Mesenchymal stem cell (in vitro differentiated cells and primary cell): ENCODE measurements at regions not wholly inside any gene's neighbourhood (a gene's known extent, or its start where the extent isn't known, plus 50 kb on each side); places are given as distances from the start of the nearest gene placed in this dataset.

Experiments used
- DNase-seq: peaks from one replicate; pipeline ENCODE4 v3.0.0-alpha.2; 2013
- H2AFZ ChIP-seq: one replicate; pipeline ENCODE4 v1.6.1; 2013; ENCODE audit warnings: low read depth, mild to moderate bottlenecking, control low read depth, inconsistent platforms, low read length, moderate library complexity
- H2AK5ac ChIP-seq: 2 replicates; pipeline ENCODE4 v1.6.1; 2013; ENCODE audit warnings: low read length, moderate library complexity, mild to moderate bottlenecking, inconsistent platforms; ENCODE audit not compliant: severe bottlenecking
- H2BK120ac ChIP-seq: one replicate; pipeline ENCODE4 v1.6.1; 2013; ENCODE audit warnings: low read depth, mild to moderate bottlenecking, inconsistent platforms, low read length, moderate library complexity
- H2BK12ac ChIP-seq, 2 experiments: one replicate each; pipeline ENCODE4 v1.6.1; 2013; ENCODE audit warnings: inconsistent platforms in 2 of 2, low read length in 2 of 2, mild to moderate bottlenecking in 2 of 2, moderate library complexity in 2 of 2, control low read depth in 1 of 2
- H2BK15ac ChIP-seq: one replicate; pipeline ENCODE4 v1.6.1; 2013; ENCODE audit warnings: mild to moderate bottlenecking, low read depth, inconsistent platforms; ENCODE audit not compliant: poor library complexity, severe bottlenecking
- H2BK5ac ChIP-seq: 2 replicates; pipeline ENCODE4 v1.6.1; 2013; ENCODE audit warnings: low read depth, mild to moderate bottlenecking, low read length, control low read depth, inconsistent platforms; ENCODE audit not compliant: poor library complexity, severe bottlenecking
- H3K14ac ChIP-seq, 2 experiments: one replicate each; pipeline ENCODE4 v1.6.1; 2013; ENCODE audit warnings: inconsistent platforms in 2 of 2, low read length in 2 of 2, control low read depth in 1 of 2, mild to moderate bottlenecking in 1 of 2, moderate library complexity in 1 of 2
- H3K18ac ChIP-seq, 2 experiments: one replicate each; pipeline ENCODE4 v1.6.1; 2013; ENCODE audit warnings: inconsistent platforms in 2 of 2, low read length in 2 of 2, control low read depth in 1 of 2, low read depth in 1 of 2, mild to moderate bottlenecking in 1 of 2
- H3K23ac ChIP-seq, 2 experiments: one replicate each; pipeline ENCODE4 v1.6.1; 2013; ENCODE audit warnings: inconsistent platforms in 2 of 2, low read length in 2 of 2, mild to moderate bottlenecking in 2 of 2, moderate library complexity in 2 of 2, control low read depth in 1 of 2
- H3K27ac ChIP-seq: 2 replicates; pipeline ENCODE4 v1.5.1; 2013; ENCODE audit warnings: mild to moderate bottlenecking, moderate library complexity, low read length, control low read depth, inconsistent platforms; ENCODE audit not compliant: poor library complexity, severe bottlenecking
- H3K27me3 ChIP-seq, 2 experiments: 2 replicates each; pipeline versions ENCODE4 v1.6.1 to v1.7.0; 2013; ENCODE audit warnings: low read length in 2 of 2, mild to moderate bottlenecking in 2 of 2, moderate library complexity in 2 of 2, control low read depth in 1 of 2, inconsistent platforms in 1 of 2; ENCODE audit not compliant: control insufficient read depth in 1 of 2, insufficient read depth in 1 of 2
- H3K36me3 ChIP-seq, 2 experiments: 2 replicates each; pipeline versions ENCODE4 v1.6.1 to v1.7.0; 2013; ENCODE audit warnings: low read length in 2 of 2, control low read depth in 1 of 2, inconsistent platforms in 1 of 2, low read depth in 1 of 2, mild to moderate bottlenecking in 1 of 2; ENCODE audit not compliant: insufficient read depth in 2 of 2, control insufficient read depth in 1 of 2
- H3K4ac ChIP-seq, 2 experiments: one replicate each; pipeline ENCODE4 v1.6.1; 2013; ENCODE audit warnings: inconsistent platforms in 2 of 2, low read length in 2 of 2, mild to moderate bottlenecking in 2 of 2, moderate library complexity in 2 of 2, control low read depth in 1 of 2, low read depth in 1 of 2
- H3K4me1 ChIP-seq: 2 replicates; pipeline ENCODE4 v1.6.1; 2013; ENCODE audit warnings: low read depth, low read length, control low read depth; ENCODE audit not compliant: control insufficient read depth, insufficient read depth
- H3K4me2 ChIP-seq: 2 replicates; pipeline ENCODE4 v1.6.1; 2013; ENCODE audit warnings: low read length, mild to moderate bottlenecking, inconsistent platforms; ENCODE audit not compliant: poor library complexity, severe bottlenecking
- H3K4me3 ChIP-seq, 2 experiments: 2 replicates each; pipeline versions ENCODE4 v1.5.1 to v1.7.0; 2013; ENCODE audit warnings: low read length in 2 of 2, mild to moderate bottlenecking in 2 of 2, control low read depth in 1 of 2, low read depth in 1 of 2; ENCODE audit not compliant: insufficient read depth in 1 of 2
- H3K79me1 ChIP-seq: replicated peaks from 2 replicates; pipeline ENCODE4 v1.6.1; 2013; ENCODE audit warnings: mild to moderate bottlenecking, control low read depth, low read length, inconsistent platforms; ENCODE audit not compliant: poor library complexity, severe bottlenecking
- H3K9ac ChIP-seq: 2 replicates; pipeline ENCODE4 v1.7.0; 2013; ENCODE audit warnings: mild to moderate bottlenecking, low read length, moderate library complexity
- H3K9me3 ChIP-seq: 2 replicates; pipeline ENCODE4 v1.7.0; 2013; ENCODE audit warnings: mild to moderate bottlenecking, low read length; ENCODE audit not compliant: control insufficient read depth
- H4K8ac ChIP-seq: one replicate; pipeline ENCODE4 v1.6.1; 2013; ENCODE audit warnings: inconsistent platforms, mild to moderate bottlenecking, low read length, moderate library complexity
- H4K91ac ChIP-seq: one replicate; pipeline ENCODE4 v1.6.1; 2013; ENCODE audit warnings: mild to moderate bottlenecking, low read length, inconsistent platforms
- WGBS: methylation state at CpG from one replicate; pipeline ENCODE4 v1.1.7; 2013; ENCODE audit warnings: mixed read lengths; 5-methylcytosine and 5-hydroxymethylcytosine counted together

DNA sequence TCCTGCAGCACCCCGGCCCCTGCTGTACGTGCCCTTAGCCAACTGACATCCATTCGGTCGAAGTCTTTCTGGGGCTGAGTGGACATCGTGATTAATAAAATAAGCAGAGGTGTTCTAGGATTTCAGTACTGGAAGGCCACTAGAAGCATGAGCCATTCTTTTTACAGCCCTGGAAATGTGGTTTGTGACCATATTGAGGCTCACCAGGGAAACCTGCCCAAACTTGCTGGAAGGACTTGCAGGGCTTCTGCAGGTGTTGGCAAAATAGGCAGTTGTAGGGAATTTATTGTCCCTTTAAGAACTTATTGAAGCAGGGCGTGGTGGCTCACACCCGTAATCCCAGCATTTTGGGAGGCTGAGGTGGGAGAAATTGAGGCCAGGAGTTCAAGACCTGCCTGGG lies 80.8 kb downstream of the DOP1B start:
- Histone ChIP-seq H2BK15ac (no peak overlapping the region), H3K79me1 (peaks cover 3% of the 10 kb centered on the region), H2AK5ac (no peak overlapping the region), H3K9ac (no peak overlapping the region), H3K36me3 (peaks cover 27 to 40% of the 10 kb centered on the region in 2 experiments), H3K4ac (no peak overlapping the region), H3K27ac (no peak overlapping the region), H3K27me3 (no peaks in the 10 kb centered on the region), H3K4me3 (no peak overlapping the region), H2BK5ac (no peak overlapping the region), H2AFZ (no peak overlapping the region), H3K4me1 (peaks cover 9% of the 10 kb centered on the region), H2BK12ac (no peak overlapping the region), H3K9me3 (no peaks in the 10 kb centered on the region), H2BK120ac (no peak overlapping the region), H3K18ac (no peak overlapping the region), H4K91ac (no peak overlapping the region), H4K8ac (no peak overlapping the region), H3K14ac (no peak overlapping the region), H3K23ac (no peak overlapping the region), H3K4me2 (no peak overlapping the region)
- 94% methylated on average over 7 of the region's 7 CpGs for WGBS
- DNase-seq: no peak

DNA sequence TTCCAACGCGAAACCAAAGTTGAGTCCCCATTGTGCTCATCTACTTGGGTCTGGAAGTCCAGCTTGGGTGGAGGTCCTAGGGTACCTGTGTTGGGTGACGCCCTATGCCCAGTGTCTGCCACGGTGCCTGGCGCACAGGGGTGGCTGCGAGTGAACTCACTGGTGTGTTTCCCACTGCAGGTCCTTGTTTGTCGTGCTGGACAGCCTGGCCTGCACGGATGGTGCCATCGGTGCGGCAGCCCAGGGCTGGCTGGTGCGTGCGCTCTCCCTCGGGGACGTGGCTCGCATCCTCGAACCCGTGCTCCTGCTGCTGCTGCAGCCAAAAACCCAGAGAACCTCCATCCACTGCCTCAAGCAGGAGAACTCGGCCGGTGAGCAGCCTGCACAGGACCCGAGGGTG lies 80.4 kb upstream of the MORC3 start:
- no peak overlapping the region for H3K14ac ChIP-seq
- H2AFZ ChIP-seq: no peak overlapping the region
- H3K36me3 ChIP-seq: peaks cover 22 to 36% of the 10 kb centered on the region in 2 experiments
- no peaks in the 10 kb centered on the region for H3K9me3 ChIP-seq
- H2BK120ac ChIP-seq: no peak overlapping the region
- H3K4me1 ChIP-seq: peaks cover 7% of the 10 kb centered on the region
- no peak overlapping the region for H2AK5ac ChIP-seq
- H3K9ac ChIP-seq: no peak overlapping the region
- H3K79me1 ChIP-seq: peaks cover 3% of the 10 kb centered on the region
- WGBS: 94% methylated on average over 18 of the region's 20 CpGs
- H3K27me3 ChIP-seq: no peaks in the 10 kb centered on the region
- H3K4ac ChIP-seq: no peak overlapping the region
- no peak overlapping the region for H4K91ac ChIP-seq
- no peak overlapping the region for H3K18ac ChIP-seq
- H3K23ac ChIP-seq: no peak overlapping the region
- H3K4me3 ChIP-seq: no peak overlapping the region
- H2BK5ac ChIP-seq: no peak overlapping the region
- H4K8ac ChIP-seq: no peak overlapping the region
- no peak overlapping the region for H3K4me2 ChIP-seq
- no peak overlapping the region for H3K27ac ChIP-seq
- no peak for DNase-seq
- no peak overlapping the region for H2BK12ac ChIP-seq
- H2BK15ac ChIP-seq: no peak overlapping the region

DNA sequence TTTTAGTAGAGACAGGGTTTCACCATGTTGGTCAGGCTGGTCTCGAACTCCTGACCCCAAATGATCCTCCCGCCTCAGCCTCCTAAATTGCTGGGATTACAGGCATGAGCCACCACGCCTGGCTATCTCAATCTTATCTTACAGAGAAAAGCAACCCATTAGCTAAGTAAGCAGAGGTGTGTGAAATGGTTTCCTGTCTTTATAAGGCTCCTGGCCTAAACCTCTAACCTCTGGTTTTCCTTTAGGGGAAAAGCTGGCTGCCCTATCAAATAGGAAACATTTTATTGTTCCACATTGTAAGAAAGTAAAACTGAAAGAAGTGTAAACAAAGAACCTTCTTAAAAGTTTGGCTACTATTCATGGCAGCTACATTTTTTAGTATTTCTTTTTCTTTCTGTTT lies 78.3 kb upstream of the MORC3 start:
- Histone ChIP-seq H3K18ac (no peak overlapping the region), H2BK15ac (no peak overlapping the region), H3K4me3 (no peak overlapping the region), H3K14ac (no peak overlapping the region), H2AK5ac (no peak overlapping the region), H3K4ac (no peak overlapping the region), H3K4me2 (no peak overlapping the region), H3K27ac (no peak overlapping the region), H4K91ac (no peak overlapping the region), H2AFZ (no peak overlapping the region), H3K23ac (no peak overlapping the region), H3K9ac (no peak overlapping the region), H2BK5ac (no peak overlapping the region), H3K36me3 (peaks cover 39 to 57% of the 10 kb centered on the region in 2 experiments), H3K79me1 (peaks cover 5% of the 10 kb centered on the region), H3K4me1 (peaks cover 12% of the 10 kb centered on the region), H3K27me3 (no peaks in the 10 kb centered on the region), H2BK12ac (no peak overlapping the region), H2BK120ac (no peak overlapping the region), H3K9me3 (no peaks in the 10 kb centered on the region), H4K8ac (no peak overlapping the region)
- WGBS: no CpG with 5 or more reads among the region's 3 CpGs
- no peak for DNase-seq

DNA sequence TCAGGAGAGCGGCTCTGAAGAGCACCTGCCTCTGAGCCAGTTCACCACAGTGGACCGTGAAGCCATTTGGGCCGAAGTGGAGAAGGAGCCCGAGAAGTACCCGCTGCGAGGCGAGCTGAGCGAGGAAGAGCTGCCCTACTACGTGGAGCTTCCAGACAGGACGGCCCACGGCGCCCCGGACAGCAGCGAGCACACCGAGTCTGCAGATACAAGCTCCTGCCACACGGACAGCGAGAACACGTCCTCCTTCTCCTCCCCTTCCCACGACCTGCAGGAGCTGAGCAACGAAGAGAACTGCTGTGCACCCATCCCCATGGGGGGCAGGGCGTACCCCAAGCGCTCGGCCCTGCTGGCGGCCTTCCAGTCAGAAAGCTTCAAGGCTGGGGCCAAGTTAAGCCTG lies 74.9 kb upstream of the MORC3 start:
- Histone ChIP-seq H3K23ac (no peak overlapping the region), H3K4me2 (no peak overlapping the region), H2BK12ac (no peak overlapping the region), H3K4ac (no peak overlapping the region), H2BK120ac (no peak overlapping the region), H4K91ac (no peak overlapping the region), H3K14ac (no peak overlapping the region), H3K79me1 (peaks cover 2% of the 10 kb centered on the region), H3K36me3 (peaks cover 23 to 62% of the 10 kb centered on the region in 2 experiments), H3K18ac (no peak overlapping the region), H4K8ac (no peak overlapping the region), H3K9ac (no peak overlapping the region), H3K27ac (no peak overlapping the region), H3K4me1 (peaks cover 14% of the 10 kb centered on the region), H2AK5ac (no peak overlapping the region), H2AFZ (no peak overlapping the region), H2BK15ac (no peak overlapping the region), H3K9me3 (no peaks in the 10 kb centered on the region), H3K27me3 (no peaks in the 10 kb centered on the region), H3K4me3 (no peak overlapping the region), H2BK5ac (no peak overlapping the region)
- no peak for DNase-seq
- WGBS: 96% methylated on average over 24 of the region's 24 CpGs
